HG02943 (cell line): ENCODE measurements at regions not wholly inside any gene's neighbourhood (a gene's known extent, or its start where the extent isn't known, plus 50 kb on each side); places are given as distances from the start of the nearest gene placed in this dataset.

Experiments
- ATAC-seq: cut with Tn5 transposase; IDR thresholded peaks from one replicate; pipeline ENCODE4 v1.9.1; 2021; ENCODE audit warnings: mild to moderate bottlenecking, low read depth, moderate library complexity; ENCODE audit not compliant: unreplicated experiment

DNA sequence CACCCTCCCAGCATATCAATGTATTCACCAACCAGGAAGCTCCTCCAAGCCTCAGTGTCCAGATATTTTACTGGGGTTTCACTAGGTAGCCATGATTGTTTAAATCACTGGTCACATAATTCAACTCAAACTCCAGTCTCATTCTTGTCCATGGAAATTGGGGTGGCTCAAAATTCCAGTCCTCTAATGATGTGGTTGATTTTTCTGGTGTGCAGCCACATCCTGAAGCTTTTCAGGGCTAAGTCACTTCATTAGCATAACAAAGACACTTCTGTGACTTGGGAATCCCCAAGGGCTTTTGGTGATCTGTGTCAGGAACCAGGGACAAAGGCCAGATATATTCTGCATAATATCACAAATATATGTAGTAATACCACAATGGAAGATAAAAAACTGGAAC lies 786.9 kb upstream of the IGFBP3 start:
- ATAC-seq = no peak

- no peak for ATAC-seq
Measured at GRCh38 chr7:46705386-46706255, 784.5 kb upstream of the IGFBP3 start.

GRCh38 chr7:46696741-46697140 lies 775.7 kb upstream of the IGFBP3 start:
- no peak for ATAC-seq

DNA sequence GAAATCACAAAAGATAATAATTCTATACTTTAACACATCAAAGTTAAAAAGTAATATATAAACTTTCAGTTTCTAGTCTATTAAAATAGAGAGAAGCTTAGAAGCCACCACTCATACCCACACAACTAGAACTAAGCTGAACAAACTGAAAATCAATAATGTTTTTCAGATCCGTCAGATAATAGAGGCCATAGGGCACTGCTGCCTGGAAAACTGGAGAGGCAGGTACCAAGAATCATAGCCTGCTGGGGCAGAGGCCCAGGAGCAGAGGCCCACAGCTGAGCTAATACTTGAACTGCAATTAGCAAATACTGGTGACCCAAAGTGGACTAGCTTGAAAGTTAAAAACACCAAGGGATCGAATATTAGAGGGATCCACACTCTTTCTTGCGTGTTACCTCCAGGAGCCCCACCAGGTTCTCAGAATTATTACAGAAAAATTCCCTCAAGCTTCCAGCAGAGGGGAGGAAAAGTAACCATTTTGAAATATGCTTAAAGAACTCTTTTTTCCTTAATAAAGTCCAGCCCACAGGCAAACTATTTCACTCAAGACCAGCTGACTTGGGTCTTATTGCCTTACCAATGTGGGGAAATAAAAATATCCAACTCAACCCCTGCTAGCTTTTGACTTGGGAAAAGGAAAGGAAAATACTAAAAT lies 774.1 kb upstream of the IGFBP3 start:
- ATAC-seq = no peak

GRCh38 chr7:46694058-46694457 lies 773.0 kb upstream of the IGFBP3 start:
- ATAC-seq = no peak

DNA sequence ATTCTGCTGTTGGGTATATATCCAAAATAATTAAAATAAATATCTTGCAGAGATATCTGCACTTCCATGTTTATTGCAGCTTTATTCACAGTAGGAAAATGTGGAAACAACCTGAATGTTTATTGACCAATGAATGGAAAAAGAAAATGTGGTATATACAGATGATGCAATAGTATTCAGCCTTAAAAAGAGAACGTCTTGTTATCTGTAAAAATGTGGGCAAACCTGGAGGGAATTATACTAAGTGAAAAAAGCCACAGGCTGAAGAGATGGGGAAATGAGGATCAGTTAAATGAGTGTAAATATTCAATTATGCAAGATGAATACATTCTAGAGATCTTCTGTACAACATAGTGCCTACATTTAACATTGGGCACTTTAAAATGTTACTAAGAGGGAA lies 766.1 kb upstream of the IGFBP3 start:
- ATAC-seq = no peak

- ATAC-seq = no peak
Measured at GRCh38 chr7:46685051-46685450, 764.0 kb upstream of the IGFBP3 start.

DNA sequence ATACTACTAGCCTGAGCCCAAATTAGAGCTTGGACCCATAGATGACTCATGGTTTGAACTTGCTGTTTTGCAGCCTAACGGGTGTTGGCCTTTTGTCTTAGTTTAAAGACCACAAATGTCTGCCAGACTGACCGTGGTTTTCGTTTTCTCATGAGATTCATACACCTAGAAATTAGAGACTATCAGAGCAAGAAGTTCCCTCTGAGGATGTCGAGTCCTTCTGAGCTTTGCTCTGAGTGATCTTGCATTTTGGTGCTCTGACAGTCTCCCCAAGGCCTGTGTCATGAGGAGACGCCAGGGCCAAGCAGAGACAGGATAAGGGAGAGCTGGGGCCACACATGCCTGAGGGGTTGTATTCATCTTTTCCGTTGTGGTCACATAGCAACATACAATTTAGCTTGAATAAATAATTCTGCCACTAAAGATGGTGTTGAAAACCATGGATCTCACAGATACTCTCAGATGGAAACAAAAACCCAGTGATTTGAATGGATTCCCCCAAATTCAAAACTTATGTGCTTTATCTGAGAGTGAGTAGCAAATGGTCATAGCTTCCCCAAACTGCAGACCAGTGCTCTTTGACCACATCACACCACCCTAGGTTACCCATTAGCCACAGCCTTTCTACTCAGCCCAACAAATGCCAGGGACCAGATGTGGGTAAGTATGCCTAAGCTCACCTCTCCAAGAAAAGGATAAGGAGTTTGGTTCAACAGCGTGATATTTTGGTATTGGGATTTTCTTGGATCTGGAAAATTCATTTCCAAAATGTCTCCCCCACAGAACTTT lies 762.0 kb upstream of the IGFBP3 start:
- peak; percentile 78 for ATAC-seq

GRCh38 chr7:46681865-46682503 lies 760.9 kb upstream of the IGFBP3 start:
- ATAC-seq = no peak

DNA sequence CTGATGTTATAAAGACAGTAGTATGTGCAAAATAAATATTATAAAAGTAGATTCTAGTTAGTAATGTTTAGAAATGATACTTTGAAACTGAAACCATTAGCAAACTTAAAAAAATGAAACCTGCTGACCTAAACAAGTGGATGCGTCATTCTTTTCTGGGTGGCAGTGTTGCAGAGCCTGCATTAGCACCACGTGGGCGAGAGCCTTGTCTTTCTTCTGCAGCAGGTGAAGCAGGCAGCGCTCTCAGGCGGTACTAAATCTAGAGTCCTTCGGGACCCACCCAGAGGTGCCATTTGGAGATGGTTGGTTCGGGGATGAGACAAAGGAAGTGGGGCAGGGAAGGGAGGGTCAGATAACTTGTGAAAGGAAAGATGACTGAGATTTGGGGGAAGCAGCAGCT lies 759.1 kb upstream of the IGFBP3 start:
- ATAC-seq = no peak

DNA sequence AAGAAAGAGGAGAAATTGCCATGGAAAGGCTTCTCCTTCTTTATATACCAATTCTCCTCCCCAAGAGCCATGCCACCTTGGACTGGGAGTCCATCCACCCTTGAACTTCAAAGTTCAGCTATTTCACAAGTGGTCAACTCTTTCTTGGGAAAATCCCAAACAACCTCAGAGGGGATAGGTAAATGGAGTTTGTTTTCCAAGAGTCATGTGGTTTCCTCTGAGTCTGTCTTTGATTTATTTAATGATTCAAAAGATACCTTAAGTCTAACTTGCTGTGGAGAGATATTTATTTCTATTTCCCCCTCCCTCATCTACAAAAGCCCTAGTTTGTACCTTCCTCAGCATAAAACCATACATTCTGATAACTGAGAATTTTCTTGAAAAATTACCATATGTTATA lies 758.6 kb upstream of the IGFBP3 start:
- no peak for ATAC-seq

GRCh38 chr7:46678421-46678820 lies 757.3 kb upstream of the IGFBP3 start:
- no peak for ATAC-seq

- no peak for ATAC-seq
Measured at GRCh38 chr7:46675456-46675855, 754.4 kb upstream of the IGFBP3 start.

DNA sequence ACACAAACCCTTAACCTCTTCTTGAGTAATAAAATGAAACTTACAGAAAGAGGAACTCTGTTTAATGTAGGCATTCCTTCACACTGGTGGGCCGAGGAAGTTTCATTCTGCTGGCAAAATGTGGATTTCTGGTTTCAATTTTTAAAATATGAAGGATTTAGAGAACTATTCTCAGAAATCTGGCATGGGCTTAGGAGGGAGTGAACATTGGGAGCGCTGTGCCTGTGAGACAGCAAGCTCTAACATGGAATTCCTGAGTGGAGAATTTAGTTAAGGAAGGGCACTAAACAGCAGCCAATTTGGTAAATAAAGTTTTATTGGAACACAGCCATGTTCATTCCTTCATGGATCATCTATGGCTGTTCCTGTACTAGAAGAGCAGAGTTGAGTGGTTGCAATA lies 751.8 kb upstream of the IGFBP3 start:
- ATAC-seq = no peak

- ATAC-seq = no peak
Measured at GRCh38 chr7:46671108-46671769, 750.2 kb upstream of the IGFBP3 start.

DNA sequence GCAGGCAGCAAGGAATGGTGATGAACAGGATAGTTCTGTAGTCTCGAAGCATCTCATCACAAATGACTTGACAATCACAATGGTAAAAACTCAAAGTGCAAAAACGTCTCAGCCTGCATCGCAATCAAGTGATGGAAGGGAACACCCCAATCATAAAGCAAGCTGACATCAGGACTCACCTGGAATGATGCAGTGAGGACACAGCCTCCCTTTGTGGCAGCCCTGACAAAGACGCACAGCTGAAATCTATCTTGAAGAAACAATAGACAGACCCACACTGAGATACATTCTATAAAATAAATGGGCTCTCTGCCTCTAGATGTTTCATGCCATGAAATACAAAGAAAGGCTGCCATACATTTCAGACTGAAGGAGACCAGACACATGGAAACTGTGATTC lies 748.0 kb upstream of the IGFBP3 start:
- no peak for ATAC-seq

GRCh38 chr7:46664453-46664852 lies 743.4 kb upstream of the IGFBP3 start:
- no peak for ATAC-seq

- ATAC-seq = no peak
Measured at GRCh38 chr7:46663025-46663424, 742.0 kb upstream of the IGFBP3 start.

- no peak for ATAC-seq
Measured at GRCh38 chr7:46661431-46661830, 740.4 kb upstream of the IGFBP3 start.

- no peak for ATAC-seq
Measured at GRCh38 chr7:46660402-46660980, 739.4 kb upstream of the IGFBP3 start.
